Loucy (cell line): ENCODE measurements at regions not wholly inside any gene's neighbourhood (a gene's known extent, or its start where the extent isn't known, plus 50 kb on each side); places are given as distances from the start of the nearest gene placed in this dataset.

Experiments used
- H2AFZ ChIP-seq: fragments of 200-600 bp; sonication (generic); 2 replicates; pipeline ENCODE4 v1.6.0; 2016; ENCODE audit warnings: antibody characterized with exemption, mild to moderate bottlenecking, low read length, moderate library complexity
- H3F3A ChIP-seq: fragments of 200-600 bp; 2 replicates; pipeline ENCODE4 v1.6.0; 2016; ENCODE audit warnings: antibody characterized with exemption, low read depth, mild to moderate bottlenecking
- H3K27me3 ChIP-seq: fragments of 200-600 bp; sonication (generic); 2 replicates; pipeline ENCODE4 v1.6.1; 2014; ENCODE audit warnings: low read length, mild to moderate bottlenecking; ENCODE audit not compliant: insufficient read depth, poor library complexity, severe bottlenecking
- H3K36me3 ChIP-seq: fragments of 200-600 bp; sonication (generic); 2 replicates; pipeline ENCODE4 v1.6.1; 2016; ENCODE audit warnings: low read length; ENCODE audit not compliant: insufficient read depth
- H3K4me1 ChIP-seq: fragments of 200-600 bp; sonication (generic); 2 replicates; pipeline ENCODE4 v1.5.1; 2014; ENCODE audit warnings: low read length, mild to moderate bottlenecking; ENCODE audit not compliant: insufficient read depth, poor library complexity, severe bottlenecking
- H3K4me2 ChIP-seq: fragments of 200-600 bp; sonication (generic); 2 replicates; pipeline ENCODE4 v1.6.0; 2014; ENCODE audit warnings: antibody characterized with exemption, low read length, low read depth, mild to moderate bottlenecking; ENCODE audit not compliant: poor library complexity, severe bottlenecking
- H3K4me3 ChIP-seq: fragments of 200-600 bp; sonication (generic); 2 replicates; pipeline ENCODE4 v1.5.1; 2014; ENCODE audit warnings: low read length, mild to moderate bottlenecking, mixed read lengths; ENCODE audit not compliant: poor library complexity, severe bottlenecking
- H3K79me2 ChIP-seq: fragments of 200-600 bp; sonication (generic); 2 replicates; pipeline ENCODE4 v1.6.1; 2014; ENCODE audit warnings: low read length; ENCODE audit not compliant: insufficient read depth
- H3K9ac ChIP-seq: fragments of 200-600 bp; sonication (generic); 2 replicates; pipeline ENCODE4 v1.6.0; 2014; ENCODE audit warnings: mild to moderate bottlenecking, low read depth, low read length, moderate library complexity; ENCODE audit not compliant: poor library complexity, severe bottlenecking
- H3K9me2 ChIP-seq: fragments of 200-600 bp; sonication (generic); replicated peaks from 2 replicates; pipeline ENCODE4 v1.6.1; 2016; ENCODE audit warnings: low read depth, low read length, mixed read lengths
- H3K9me3 ChIP-seq: fragments of 200-600 bp; sonication (generic); 2 replicates; pipeline ENCODE4 v1.6.1; 2014; ENCODE audit warnings: mild to moderate bottlenecking, antibody characterized with exemption, low read length, low read depth; ENCODE audit not compliant: insufficient read depth
- H4K20me1 ChIP-seq: fragments of 200-600 bp; sonication (generic); 2 replicates; pipeline ENCODE4 v1.6.0; 2014; ENCODE audit warnings: antibody characterized with exemption, low read length, mild to moderate bottlenecking; ENCODE audit not compliant: insufficient read depth, poor library complexity, severe bottlenecking
- EZH2phosphoT487 ChIP-seq: fragments of 200-600 bp; IDR thresholded peaks from 2 replicates; pipeline ENCODE4 v1.6.1; 2018; ENCODE audit warnings: antibody characterized with exemption, mild to moderate bottlenecking, moderate library complexity, borderline replicate concordance
- TF ChIP-seq, protein P1 (sequence below): fragments of 200-600 bp; sonication (generic); conservative IDR thresholded peaks from 2 replicates; pipeline ENCODE4 v1.5.1; 2014; ENCODE audit warnings: mild to moderate bottlenecking, antibody characterized with exemption, low read length

DNA sequence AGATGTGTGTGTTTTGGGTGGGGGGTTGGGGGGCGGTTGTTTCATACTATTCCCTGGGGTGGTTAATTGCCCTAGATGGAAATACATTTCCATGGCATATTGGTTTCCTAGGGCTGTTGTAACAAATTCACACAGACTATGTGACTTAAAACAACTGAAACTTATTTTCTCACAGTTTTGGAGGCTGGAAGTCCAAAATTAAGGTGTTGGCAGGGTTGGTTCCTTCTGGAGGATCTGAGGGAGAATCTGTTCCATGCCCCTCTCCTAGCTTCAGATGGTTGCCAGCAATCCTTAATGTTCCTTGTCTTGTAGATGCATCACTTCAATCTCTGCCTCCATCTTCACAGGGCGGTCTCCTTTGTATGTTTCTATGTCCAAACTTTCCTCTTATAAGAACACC, 353.7 kb upstream of the ACTBL2 start:
- Histone ChIP-seq H3K9me2 (no peaks in the 10 kb centered on the region), H3K4me2 (no peak overlapping the region), H3K79me2 (no peaks in the 10 kb centered on the region), H3K9ac (no peak overlapping the region), H2AFZ (no peak overlapping the region), H3K27me3 (no peaks in the 10 kb centered on the region), H3F3A (no peaks in the 10 kb centered on the region), H4K20me1 (no peaks in the 10 kb centered on the region), H3K36me3 (no peaks in the 10 kb centered on the region), H3K4me1 (no peaks in the 10 kb centered on the region), H3K4me3 (no peak overlapping the region), H3K9me3 (no peaks in the 10 kb centered on the region)
- TF ChIP-seq, protein P1, sequence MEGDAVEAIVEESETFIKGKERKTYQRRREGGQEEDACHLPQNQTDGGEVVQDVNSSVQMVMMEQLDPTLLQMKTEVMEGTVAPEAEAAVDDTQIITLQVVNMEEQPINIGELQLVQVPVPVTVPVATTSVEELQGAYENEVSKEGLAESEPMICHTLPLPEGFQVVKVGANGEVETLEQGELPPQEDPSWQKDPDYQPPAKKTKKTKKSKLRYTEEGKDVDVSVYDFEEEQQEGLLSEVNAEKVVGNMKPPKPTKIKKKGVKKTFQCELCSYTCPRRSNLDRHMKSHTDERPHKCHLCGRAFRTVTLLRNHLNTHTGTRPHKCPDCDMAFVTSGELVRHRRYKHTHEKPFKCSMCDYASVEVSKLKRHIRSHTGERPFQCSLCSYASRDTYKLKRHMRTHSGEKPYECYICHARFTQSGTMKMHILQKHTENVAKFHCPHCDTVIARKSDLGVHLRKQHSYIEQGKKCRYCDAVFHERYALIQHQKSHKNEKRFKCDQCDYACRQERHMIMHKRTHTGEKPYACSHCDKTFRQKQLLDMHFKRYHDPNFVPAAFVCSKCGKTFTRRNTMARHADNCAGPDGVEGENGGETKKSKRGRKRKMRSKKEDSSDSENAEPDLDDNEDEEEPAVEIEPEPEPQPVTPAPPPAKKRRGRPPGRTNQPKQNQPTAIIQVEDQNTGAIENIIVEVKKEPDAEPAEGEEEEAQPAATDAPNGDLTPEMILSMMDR: no peak
- no peak for TF ChIP-seq EZH2phosphoT487

DNA sequence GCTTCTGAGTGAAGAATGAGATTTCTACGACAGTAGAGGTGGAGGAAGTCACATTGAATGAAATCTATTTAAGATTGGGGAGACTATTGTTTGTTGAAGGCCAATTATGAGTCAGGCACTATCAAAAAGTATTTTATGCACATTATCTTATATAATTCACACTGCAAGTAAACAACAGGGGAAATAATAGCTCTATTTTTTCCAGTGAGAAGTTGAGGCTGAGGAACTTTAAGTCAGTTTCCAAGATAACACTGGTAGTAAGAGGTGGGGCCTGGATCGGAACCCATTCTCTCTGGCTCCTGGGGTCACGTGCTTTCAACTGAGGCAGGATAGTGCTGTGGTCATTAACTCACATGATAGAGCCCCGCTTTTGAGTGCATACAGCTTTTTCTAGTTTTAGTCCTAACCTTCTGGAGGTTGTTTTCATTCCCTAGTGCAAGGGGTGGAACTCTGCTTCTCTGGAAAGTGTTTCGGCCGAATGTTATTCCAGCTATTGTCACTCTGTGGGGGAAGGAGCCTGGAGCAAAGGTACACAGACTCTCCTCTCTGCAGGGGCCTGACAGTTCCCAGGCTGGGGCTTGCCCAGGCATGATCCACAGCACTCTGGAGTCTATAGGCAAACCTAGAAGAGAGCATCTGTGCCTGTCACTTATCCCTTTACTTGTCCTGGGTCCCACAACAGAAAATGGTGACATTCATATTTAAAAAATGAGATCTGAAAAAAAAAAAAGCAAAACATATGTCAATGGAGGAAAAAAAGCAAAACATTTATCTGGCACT, 352.4 kb upstream of the ACTBL2 start:
- Histone ChIP-seq H2AFZ (no peak overlapping the region), H3K9ac (no peak overlapping the region), H3K9me2 (no peaks in the 10 kb centered on the region), H3K4me2 (no peak overlapping the region), H3K79me2 (no peaks in the 10 kb centered on the region), H3F3A (no peaks in the 10 kb centered on the region), H3K4me3 (no peak overlapping the region), H3K9me3 (no peaks in the 10 kb centered on the region), H3K4me1 (no peaks in the 10 kb centered on the region), H4K20me1 (no peaks in the 10 kb centered on the region), H3K36me3 (no peaks in the 10 kb centered on the region), H3K27me3 (no peaks in the 10 kb centered on the region)
- TF ChIP-seq, protein P1: no peak
- TF ChIP-seq EZH2phosphoT487: no peak

DNA sequence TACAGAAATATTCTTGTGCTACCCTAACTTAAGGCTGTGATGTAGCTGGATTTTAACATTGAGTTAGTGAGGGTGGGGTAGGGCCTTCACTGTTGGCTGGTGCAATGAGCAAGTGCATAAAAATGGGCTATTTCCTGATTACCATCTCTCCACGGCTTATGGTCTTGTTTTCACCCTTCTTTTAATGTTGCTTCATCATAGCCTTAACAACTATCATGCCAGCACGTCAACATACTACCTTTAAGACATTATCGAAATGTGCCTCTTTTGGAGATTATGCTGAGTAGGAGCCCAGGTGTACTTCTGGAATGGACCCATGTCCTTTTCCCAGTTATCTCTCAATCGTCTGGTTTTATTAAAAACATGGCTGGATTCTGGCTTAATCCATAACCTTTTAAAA, 350.9 kb upstream of the ACTBL2 start:
- Histone ChIP-seq H3K79me2 (no peaks in the 10 kb centered on the region), H2AFZ (no peak overlapping the region), H4K20me1 (no peaks in the 10 kb centered on the region), H3K4me1 (no peaks in the 10 kb centered on the region), H3F3A (no peaks in the 10 kb centered on the region), H3K9me2 (no peaks in the 10 kb centered on the region), H3K9ac (no peak overlapping the region), H3K4me2 (no peak overlapping the region), H3K9me3 (no peaks in the 10 kb centered on the region), H3K27me3 (no peaks in the 10 kb centered on the region), H3K36me3 (no peaks in the 10 kb centered on the region), H3K4me3 (no peak overlapping the region)
- TF ChIP-seq, protein P1: no peak
- TF ChIP-seq EZH2phosphoT487: no peak
